H1 (cell line): ENCODE measurements at regions not wholly inside any gene's neighbourhood (a gene's known extent, or its start where the extent isn't known, plus 50 kb on each side); places are given as distances from the start of the nearest gene placed in this dataset.
"Not testable (repeated sequence)": the region's sequence is repeated elsewhere in the genome, so short reads cannot be mapped to it uniquely, and the experiment has no call there.

Source experiments
- CTCF ChIA-PET: fragments of 300-600 bp; sonication (Branson Sonifier 250); formaldehyde crosslinking; loops from one replicate; lab custom pipeline; 2021; ENCODE audit not compliant: partially characterized antibody; lab: Charles Lee
- POLR2A ChIA-PET: fragments of 300-600 bp; sonication (Branson Sonifier 250); formaldehyde crosslinking; loops from one replicate; lab custom pipeline; 2021; ENCODE audit warnings: inconsistent platforms; ENCODE audit not compliant: partially characterized antibody; lab: Charles Lee
- DNase-seq, 2 experiments: peaks; one replicate each; pipeline versions ENCODE4 v3.0.0 to v3.0.0-alpha.2; 2010 to 2022; ENCODE audit warnings: low spot score in 2 of 2, low read depth in 1 of 2, mixed read lengths in 1 of 2
- FAIRE-seq: peaks from 2 replicates; lab custom pipeline; 2011; peaks lifted over from hg19 to GRCh38; lab: Jason Lieb, UNC
- H2AFZ ChIP-seq: 2 replicates; pipeline ENCODE4 v1.8.1; 2012; ENCODE audit warnings: low read length, inconsistent platforms
- H2AK5ac ChIP-seq: 2 replicates; pipeline ENCODE4 v1.6.1; 2013; ENCODE audit warnings: low read depth, low read length
- H2BK120ac ChIP-seq: replicated peaks from 2 replicates; pipeline ENCODE3; 2013; ENCODE audit warnings: low read depth, low read length, inconsistent platforms
- H2BK12ac ChIP-seq: 2 replicates; pipeline ENCODE4 v1.6.1; 2013; ENCODE audit warnings: low read depth, low read length
- H2BK15ac ChIP-seq: 2 replicates; pipeline ENCODE4 v1.6.1; 2013; ENCODE audit warnings: low read length
- H2BK20ac ChIP-seq: 2 replicates; pipeline ENCODE4 v1.6.1; 2013; ENCODE audit warnings: low read length
- H2BK5ac ChIP-seq: 2 replicates; pipeline ENCODE4 v1.6.1; 2013; ENCODE audit warnings: low read depth, low read length
- H3K14ac ChIP-seq: 2 replicates; pipeline ENCODE4 v1.6.1; 2013; ENCODE audit warnings: inconsistent platforms; ENCODE audit not compliant: insufficient read length
- H3K18ac ChIP-seq: 2 replicates; pipeline ENCODE4 v1.6.1; 2013; ENCODE audit warnings: low read length; ENCODE audit errors: extremely low read depth
- H3K23ac ChIP-seq: 2 replicates; pipeline ENCODE4 v1.6.1; 2013; ENCODE audit warnings: inconsistent platforms; ENCODE audit not compliant: insufficient read length
- H3K23me2 ChIP-seq: 2 replicates; pipeline ENCODE4 v1.6.1; 2013; ENCODE audit warnings: low read depth, low read length
- H3K27ac ChIP-seq: 2 replicates; pipeline ENCODE4 v1.6.1; 2011; ENCODE audit warnings: low read depth, low read length, inconsistent platforms
- H3K27me3 ChIP-seq, 4 experiments: replicated peaks in 1 of 4; 1 replicate in 1 of 4; 2 replicates in 3 of 4; pipeline versions ENCODE4 v1.6.1 to v1.8.1; 2011 to 2013; ENCODE audit warnings: low read length in 3 of 4, mild to moderate bottlenecking in 3 of 4, inconsistent platforms in 2 of 4, mixed read lengths in 2 of 4, moderate library complexity in 1 of 4; ENCODE audit not compliant: control insufficient read depth in 3 of 4, insufficient read depth in 3 of 4; ENCODE audit errors: extremely low read depth in 1 of 4
- H3K36me3 ChIP-seq, 4 experiments: 2 replicates each; pipeline versions ENCODE4 v1.6.1 to v1.8.1; 2011 to 2013; ENCODE audit warnings: mild to moderate bottlenecking in 4 of 4, low read length in 3 of 4, moderate library complexity in 2 of 4, control low read depth in 1 of 4, inconsistent platforms in 1 of 4; ENCODE audit not compliant: insufficient read depth in 4 of 4, control insufficient read depth in 2 of 4
- H3K4ac ChIP-seq: replicated peaks from 2 replicates; pipeline ENCODE3; 2013; ENCODE audit warnings: low read length, low read depth, mixed read lengths, inconsistent platforms; ENCODE audit not compliant: insufficient read length
- H3K4me1 ChIP-seq, 4 experiments: replicated peaks in 1 of 4; 1 replicate in 1 of 4; 2 replicates in 3 of 4; pipeline versions ENCODE4 v1.6.1 to v1.8.1; 2011 to 2013; ENCODE audit warnings: low read length in 3 of 4, inconsistent platforms in 2 of 4, mixed read lengths in 1 of 4; ENCODE audit not compliant: insufficient read depth in 4 of 4, control insufficient read depth in 3 of 4
- H3K4me2 ChIP-seq, 2 experiments: 2 replicates each; pipeline versions ENCODE4 v1.6.1 to v1.8.1; 2011 to 2013; ENCODE audit warnings: low read depth in 2 of 2, low read length in 2 of 2, control low read depth in 1 of 2, inconsistent platforms in 1 of 2, mild to moderate bottlenecking in 1 of 2; ENCODE audit not compliant: insufficient read depth in 1 of 2
- H3K4me3 ChIP-seq, 4 experiments: fragments of 200-600, 300-600 bp in 1 of 4; sonication (generic), shearing (Covaris generic), sonication (Bioruptor Twin) in 1 of 4; 2 replicates each; pipeline versions ENCODE4 v1.5.1 to v1.8.1; 2011 to 2016; ENCODE audit warnings: low read length in 4 of 4, low read depth in 3 of 4, control low read depth in 2 of 4, inconsistent platforms in 2 of 4, mild to moderate bottlenecking in 2 of 4, mixed read lengths in 1 of 4, moderate library complexity in 1 of 4; ENCODE audit not compliant: insufficient read depth in 2 of 4; ENCODE audit errors: extremely low read depth in 1 of 4
- H3K56ac ChIP-seq: replicated peaks from 2 replicates; pipeline ENCODE3; 2013; ENCODE audit warnings: low read depth, mild to moderate bottlenecking, mixed read lengths, low read length, inconsistent platforms; ENCODE audit not compliant: insufficient read length
- H3K79me1 ChIP-seq: 2 replicates; pipeline ENCODE4 v1.6.1; 2013; ENCODE audit warnings: low read depth, low read length, control low read depth
- H3K79me2 ChIP-seq, 2 experiments: 2 replicates each; pipeline versions ENCODE4 v1.6.1 to v1.8.1; 2012 to 2013; ENCODE audit warnings: low read length in 2 of 2, mild to moderate bottlenecking in 2 of 2, inconsistent platforms in 1 of 2; ENCODE audit not compliant: insufficient read depth in 2 of 2, control insufficient read depth in 1 of 2
- H3K9ac ChIP-seq, 4 experiments: replicated peaks in 1 of 4; 1 replicate in 1 of 4; 2 replicates in 3 of 4; pipeline versions ENCODE4 v1.6.1 to v1.8.1; 2011 to 2013; ENCODE audit warnings: low read depth in 3 of 4, low read length in 3 of 4, control low read depth in 2 of 4, mild to moderate bottlenecking in 2 of 4, moderate library complexity in 2 of 4, inconsistent platforms in 1 of 4; ENCODE audit errors: extremely low read depth in 1 of 4
- H3K9me3 ChIP-seq, 2 experiments: 2 replicates each; pipeline versions ENCODE4 v1.6.1 to v1.8.1; 2012 to 2013; ENCODE audit warnings: mild to moderate bottlenecking in 2 of 2, moderate library complexity in 2 of 2, control low read depth in 1 of 2, inconsistent platforms in 1 of 2, low read depth in 1 of 2, low read length in 1 of 2, mixed read lengths in 1 of 2; ENCODE audit not compliant: insufficient read depth in 2 of 2
- H4K20me1 ChIP-seq, 2 experiments: replicated peaks in 1 of 2; 2 replicates each; pipeline versions ENCODE3 to v1.8.1; 2011 to 2013; ENCODE audit warnings: inconsistent platforms in 2 of 2, low read length in 2 of 2, mild to moderate bottlenecking in 1 of 2; ENCODE audit not compliant: insufficient read depth in 2 of 2, control insufficient read depth in 1 of 2
- H4K5ac ChIP-seq: 2 replicates; pipeline ENCODE4 v1.6.1; 2013; ENCODE audit warnings: low read length, low read depth, mixed read lengths, inconsistent platforms; ENCODE audit not compliant: insufficient read length
- H4K8ac ChIP-seq: 2 replicates; pipeline ENCODE4 v1.8.0; 2013; ENCODE audit warnings: mild to moderate bottlenecking, moderate library complexity, low read length, inconsistent platforms; ENCODE audit not compliant: insufficient read depth; ENCODE audit errors: extremely low read depth
- H4K91ac ChIP-seq: replicated peaks from 2 replicates; pipeline ENCODE3; 2013; ENCODE audit warnings: low read length, mixed read lengths, inconsistent platforms; ENCODE audit not compliant: insufficient read length
- WGBS, 2 experiments: shearing (Covaris generic) in 1 of 2; methylation state at CpG; one replicate each; pipeline versions ENCODE4 v1.1.6 to v1.1.7; 2013 to 2015; ENCODE audit warnings: low lambda C conversion rate in 2 of 2, mixed read lengths in 2 of 2, inconsistent platforms in 1 of 2, low coverage in 1 of 2, missing lambda C conversion rate in 1 of 2; ENCODE audit not compliant: insufficient replicate concordance in 2 of 2, insufficient coverage in 1 of 2, insufficient read length in 1 of 2; ENCODE audit errors: extremely low coverage in 1 of 2, missing lambda C conversion rate in 1 of 2; 5-methylcytosine and 5-hydroxymethylcytosine counted together

- H4K91ac ChIP-seq, H4K5ac ChIP-seq, H3K79me1 ChIP-seq, H2BK20ac ChIP-seq, H3K4me3 ChIP-seq, CTCF ChIA-PET, H3K56ac ChIP-seq, H3K18ac ChIP-seq, H3K23me2 ChIP-seq, H4K20me1 ChIP-seq, H2BK12ac ChIP-seq, DNase-seq, H3K4me1 ChIP-seq, H3K23ac ChIP-seq, H3K36me3 ChIP-seq, H3K4ac ChIP-seq, H3K9ac ChIP-seq, H3K14ac ChIP-seq, FAIRE-seq, H3K4me2 ChIP-seq, H2BK5ac ChIP-seq, H2BK120ac ChIP-seq, H4K8ac ChIP-seq, H3K27ac ChIP-seq, H2AK5ac ChIP-seq, H3K27me3 ChIP-seq, H3K9me3 ChIP-seq, H2BK15ac ChIP-seq, H3K79me2 ChIP-seq, POLR2A ChIA-PET, H2AFZ ChIP-seq: not testable (repeated sequence)
- WGBS, 2 experiments = 93% methylated on average over 2 of the region's 2 CpGs; no CpG with 5 or more reads in 1 of the 2 experiments
These were observed 781.1 kb upstream of the GBE1 start for GRCh38 chr3:82542556-82542955.
